ENCODE measurements at regions not wholly inside any gene's neighbourhood (a gene's known extent, or its start where the extent isn't known, plus 50 kb on each side); places are given as distances from the start of the nearest gene placed in this dataset.

- DNase-seq = peak; percentile 56
Observed at GRCh38 chr3:72186400-72186855, 401.5 kb upstream of the PROK2 start.

GRCh38 chr3:72185549-72186399 is 400.8 kb upstream of the PROK2 start:
- peak; percentile 56 for DNase-seq

GRCh38 chr3:72183489-72183888 is 398.5 kb upstream of the PROK2 start:
- no peak for DNase-seq

GRCh38 chr3:72182206-72182605 is 397.3 kb upstream of the PROK2 start:
- no peak for DNase-seq

- DNase-seq = no peak
Observed at GRCh38 chr3:72181251-72181650, 396.3 kb upstream of the PROK2 start.

- DNase-seq = no peak
Observed at GRCh38 chr3:72180405-72180804, 395.5 kb upstream of the PROK2 start.

- no peak for DNase-seq
Observed at GRCh38 chr3:72179107-72179464, 394.1 kb upstream of the PROK2 start.

- DNase-seq = no peak
Observed at GRCh38 chr3:72178463-72179106, 393.6 kb upstream of the PROK2 start.

- DNase-seq = peak; percentile 33
Observed at GRCh38 chr3:72177075-72178050, 392.4 kb upstream of the PROK2 start.

- no peak for DNase-seq
Observed at GRCh38 chr3:72176537-72177041, 391.6 kb upstream of the PROK2 start.

- no peak for DNase-seq
Observed at GRCh38 chr3:72175296-72175858, 390.4 kb upstream of the PROK2 start.

GRCh38 chr3:72174890-72175289 is 389.9 kb upstream of the PROK2 start:
- DNase-seq = no peak

- no peak for DNase-seq
Observed at GRCh38 chr3:72174040-72174439, 389.1 kb upstream of the PROK2 start.

- no peak for DNase-seq
Observed at GRCh38 chr3:72171946-72172345, 387.0 kb upstream of the PROK2 start.

- DNase-seq = no peak
Observed at GRCh38 chr3:72171463-72171881, 386.5 kb upstream of the PROK2 start.

- DNase-seq = no peak
Observed at GRCh38 chr3:72169561-72170472, 384.9 kb upstream of the PROK2 start.

GRCh38 chr3:72169120-72169519 is 384.2 kb upstream of the PROK2 start:
- no peak for DNase-seq

- no peak for DNase-seq
Observed at GRCh38 chr3:72165808-72166207, 380.9 kb upstream of the PROK2 start.

GRCh38 chr3:72165317-72165716 is 380.4 kb upstream of the PROK2 start:
- DNase-seq = no peak

- no peak for DNase-seq
Observed at GRCh38 chr3:72164635-72164978, 379.7 kb upstream of the PROK2 start.

GRCh38 chr3:72163809-72164634 is 379.1 kb upstream of the PROK2 start:
- no peak for DNase-seq

All from kidney glomerular epithelial cell (primary cell).